ENCODE measurements at regions not wholly inside any gene's neighbourhood (a gene's known extent, or its start where the extent isn't known, plus 50 kb on each side); places are given as distances from the start of the nearest gene placed in this dataset.
"Not testable (repeated sequence)": the region's sequence is repeated elsewhere in the genome, so short reads cannot be mapped to it uniquely, and the experiment has no call there.

GRCh38 chr2:11072550-11072949 lies 82.7 kb upstream of the SLC66A3 start:
- no peak for DNase-seq (ENCODE audit: low spot score)

GRCh38 chr2:11073251-11073650 lies 82.0 kb upstream of the SLC66A3 start:
- peak; percentile 5 for DNase-seq (ENCODE audit: low spot score)

- peak; percentile 54 for DNase-seq (ENCODE audit: low spot score)
Measured at GRCh38 chr2:11073776-11074175, 81.5 kb upstream of the SLC66A3 start.

GRCh38 chr2:11074246-11074820 lies 80.9 kb upstream of the SLC66A3 start:
- DNase-seq (ENCODE audit: low spot score) = no peak

GRCh38 chr2:11075221-11075620 lies 80.0 kb upstream of the SLC66A3 start:
- no peak for DNase-seq (ENCODE audit: low spot score)

- no peak for DNase-seq (ENCODE audit: low spot score)
Measured at GRCh38 chr2:11077411-11077810, 77.9 kb upstream of the SLC66A3 start.

- DNase-seq (ENCODE audit: low spot score) = no peak
Measured at GRCh38 chr2:11079136-11079824, 76.0 kb upstream of the SLC66A3 start.

- no peak for DNase-seq (ENCODE audit: low spot score)
Measured at GRCh38 chr2:11080253-11081115, 74.8 kb upstream of the SLC66A3 start.

- DNase-seq (ENCODE audit: low spot score) = no peak
Measured at GRCh38 chr2:11082880-11083279, 72.4 kb upstream of the SLC66A3 start.

- not testable (repeated sequence) for DNase-seq (ENCODE audit: low spot score)
Measured at GRCh38 chr2:11088821-11089220, 66.4 kb upstream of the SLC66A3 start.

- no peak for DNase-seq (ENCODE audit: low spot score)
Measured at GRCh38 chr2:11090187-11090586, 65.1 kb upstream of the SLC66A3 start.

GRCh38 chr2:11092701-11093335 lies 62.4 kb upstream of the SLC66A3 start:
- DNase-seq (ENCODE audit: low spot score) = no peak

- DNase-seq (ENCODE audit: low spot score) = no peak
Measured at GRCh38 chr2:11093467-11093866, 61.8 kb upstream of the SLC66A3 start.

- no peak for DNase-seq (ENCODE audit: low spot score)
Measured at GRCh38 chr2:11094021-11094810, 61.1 kb upstream of the SLC66A3 start.

GRCh38 chr2:11096591-11096990 lies 58.7 kb upstream of the SLC66A3 start:
- no peak for DNase-seq (ENCODE audit: low spot score)

- DNase-seq (ENCODE audit: low spot score) = peak; percentile 73
Measured at GRCh38 chr2:11097038-11097720, 58.1 kb upstream of the SLC66A3 start.

GRCh38 chr2:11097854-11098387 lies 57.3 kb upstream of the SLC66A3 start:
- DNase-seq (ENCODE audit: low spot score) = no peak

- no peak for DNase-seq (ENCODE audit: low spot score)
Measured at GRCh38 chr2:11099122-11100065, 55.9 kb upstream of the SLC66A3 start.

GRCh38 chr2:11100130-11100529 lies 55.1 kb upstream of the SLC66A3 start:
- no peak for DNase-seq (ENCODE audit: low spot score)

- DNase-seq (ENCODE audit: low spot score) = no peak
Measured at GRCh38 chr2:11100976-11101375, 54.3 kb upstream of the SLC66A3 start.
